ENCODE measurements at regions not wholly inside any gene's neighbourhood (a gene's known extent, or its start where the extent isn't known, plus 50 kb on each side); places are given as distances from the start of the nearest gene placed in this dataset.

DNA sequence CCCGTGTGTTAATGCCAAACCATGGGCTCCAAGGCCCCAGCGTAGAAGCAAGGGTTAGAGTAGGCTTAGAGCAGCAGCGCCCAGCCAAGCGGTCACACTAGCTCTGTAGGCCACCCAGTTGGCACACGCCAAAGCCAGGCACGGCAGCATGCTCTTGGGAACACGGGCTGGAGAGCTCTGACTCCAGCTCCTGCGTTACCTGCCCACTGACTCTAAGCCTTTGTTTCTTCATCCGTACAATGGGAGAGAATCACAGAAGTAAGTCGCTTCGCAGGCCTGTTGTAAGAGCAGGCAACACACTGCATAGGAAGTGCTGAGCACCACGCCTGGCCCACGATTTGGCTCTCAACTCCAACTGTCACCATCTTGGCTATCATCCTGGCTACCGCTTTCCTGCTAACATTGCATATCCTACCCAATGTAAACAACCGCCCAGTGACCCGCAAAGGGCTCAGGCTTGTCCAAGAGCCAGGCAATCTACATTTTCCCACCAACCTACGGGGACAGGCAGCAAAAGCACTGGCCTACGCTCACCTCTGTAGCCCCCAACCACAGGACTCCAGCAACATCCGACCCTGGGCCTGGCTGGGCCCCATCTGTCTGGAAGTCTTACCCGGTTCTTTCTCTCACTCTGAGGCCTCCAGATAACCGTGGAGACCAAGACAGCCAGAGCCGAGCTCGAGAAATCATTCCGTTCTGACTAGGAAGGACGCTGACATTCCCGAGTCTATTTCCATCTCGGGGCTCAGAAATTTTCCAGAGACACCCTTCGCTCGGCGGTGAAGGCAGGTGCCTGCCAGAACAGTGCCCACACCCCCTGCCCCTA is 91.5 kb upstream of the ZNF507 start:
- ChIA-PET POLR2A (no interaction called here), CTCF (no interaction called here)
- TF ChIP-seq, protein P1, sequence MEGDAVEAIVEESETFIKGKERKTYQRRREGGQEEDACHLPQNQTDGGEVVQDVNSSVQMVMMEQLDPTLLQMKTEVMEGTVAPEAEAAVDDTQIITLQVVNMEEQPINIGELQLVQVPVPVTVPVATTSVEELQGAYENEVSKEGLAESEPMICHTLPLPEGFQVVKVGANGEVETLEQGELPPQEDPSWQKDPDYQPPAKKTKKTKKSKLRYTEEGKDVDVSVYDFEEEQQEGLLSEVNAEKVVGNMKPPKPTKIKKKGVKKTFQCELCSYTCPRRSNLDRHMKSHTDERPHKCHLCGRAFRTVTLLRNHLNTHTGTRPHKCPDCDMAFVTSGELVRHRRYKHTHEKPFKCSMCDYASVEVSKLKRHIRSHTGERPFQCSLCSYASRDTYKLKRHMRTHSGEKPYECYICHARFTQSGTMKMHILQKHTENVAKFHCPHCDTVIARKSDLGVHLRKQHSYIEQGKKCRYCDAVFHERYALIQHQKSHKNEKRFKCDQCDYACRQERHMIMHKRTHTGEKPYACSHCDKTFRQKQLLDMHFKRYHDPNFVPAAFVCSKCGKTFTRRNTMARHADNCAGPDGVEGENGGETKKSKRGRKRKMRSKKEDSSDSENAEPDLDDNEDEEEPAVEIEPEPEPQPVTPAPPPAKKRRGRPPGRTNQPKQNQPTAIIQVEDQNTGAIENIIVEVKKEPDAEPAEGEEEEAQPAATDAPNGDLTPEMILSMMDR (IDR thresholded peaks at IDR 0.05; ENCODE audit: low read depth, low read length), result no peak
- H3K9me3 ChIP-seq (ENCODE audit: control insufficient read depth, insufficient read depth, low read length), result no peaks in the 10 kb centered on the region; the same call in 1 of the 2 replicates
- H3K27me3 ChIP-seq (ENCODE audit: control insufficient read depth, insufficient read depth, low read length), result no peaks in the 10 kb centered on the region
- no peak overlapping the region for H3K4me3 ChIP-seq (ENCODE audit: low read depth, low read length)
- no peak for DNase-seq (ENCODE audit: low read depth, low spot score)
- no peak overlapping the region for H3K27ac ChIP-seq (ENCODE audit: low read depth, low read length)

DNA sequence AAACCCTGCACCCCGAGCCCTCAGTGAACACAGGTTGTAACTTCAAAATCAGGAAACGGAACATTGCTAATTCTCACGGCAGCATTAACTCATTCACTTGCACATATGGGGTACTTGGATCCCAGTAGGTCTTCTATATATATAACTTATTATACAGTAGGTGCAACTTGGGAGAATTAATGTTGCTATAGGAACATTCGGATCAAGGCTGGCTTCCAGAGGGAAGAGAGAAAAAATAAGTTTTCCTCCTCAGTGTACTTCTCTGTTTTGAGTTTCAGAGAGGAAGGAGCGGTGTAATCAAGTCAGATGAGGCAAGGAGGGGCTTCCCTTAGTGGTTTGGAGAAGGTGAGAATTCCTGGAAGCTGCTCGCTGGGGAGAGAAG is 90.9 kb upstream of the ZNF507 start:
- ChIA-PET POLR2A (no interaction called here), CTCF (interaction anchor here (1.0 kb wide), 1 partner anchor 30 kb away, joined by 3 read pairs; no protein-coding TSS in a partner anchor)
- Histone ChIP-seq H3K9me3 (ENCODE audit: control insufficient read depth, insufficient read depth, low read length) (no peaks in the 10 kb centered on the region; the same call in 1 of the 2 replicates), H3K4me3 (ENCODE audit: low read depth, low read length) (no peak overlapping the region), H3K27me3 (ENCODE audit: control insufficient read depth, insufficient read depth, low read length) (no peaks in the 10 kb centered on the region), H3K27ac (ENCODE audit: low read depth, low read length) (no peak overlapping the region)
- no peak for DNase-seq (ENCODE audit: low read depth, low spot score)
- TF ChIP-seq, protein P1 (IDR thresholded peaks at IDR 0.05; ENCODE audit: low read depth, low read length), result no peak

DNA sequence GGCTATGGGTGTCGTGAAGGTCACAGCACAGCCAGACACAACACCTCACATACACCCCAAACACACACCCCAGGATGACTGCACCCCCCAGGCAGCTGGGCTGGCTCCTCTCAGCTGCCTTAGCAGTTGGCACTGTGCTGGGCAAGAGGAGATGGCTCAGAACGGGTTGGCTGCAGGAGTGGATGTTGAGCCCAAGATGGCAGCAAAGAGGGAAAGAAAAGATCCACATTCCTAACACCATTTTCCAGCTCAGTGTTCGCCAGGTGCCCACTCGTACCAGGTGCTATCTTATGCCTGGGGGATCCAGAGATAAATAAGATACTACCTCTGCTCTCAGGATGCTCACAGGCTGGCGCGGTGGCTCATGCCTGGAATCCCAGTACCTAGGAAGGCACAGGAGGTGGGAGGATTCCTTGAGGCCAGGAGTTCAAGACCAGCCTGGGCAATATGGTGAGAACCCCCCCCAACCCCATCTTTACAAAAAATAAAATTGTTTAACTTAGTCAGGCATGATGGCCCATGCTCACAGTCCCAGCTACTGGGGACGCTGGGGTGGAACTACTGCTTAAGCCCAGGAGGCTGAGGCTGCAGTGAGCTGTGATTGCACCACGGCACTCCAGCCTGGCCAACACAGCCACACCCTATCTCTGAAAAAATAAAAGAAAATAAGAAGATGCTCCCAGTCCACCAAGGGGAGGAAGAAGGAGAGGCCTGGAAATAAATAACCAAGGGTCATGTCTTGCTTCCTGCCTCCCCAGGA is 89.7 kb upstream of the ZNF507 start:
- TF ChIP-seq, protein P1 (IDR thresholded peaks at IDR 0.05; ENCODE audit: low read depth, low read length), result no peak
- Histone ChIP-seq H3K4me3 (ENCODE audit: low read depth, low read length) (no peak overlapping the region), H3K27me3 (ENCODE audit: control insufficient read depth, insufficient read depth, low read length) (no peaks in the 10 kb centered on the region), H3K9me3 (ENCODE audit: control insufficient read depth, insufficient read depth, low read length) (no peaks in the 10 kb centered on the region; the same call in 1 of the 2 replicates), H3K27ac (ENCODE audit: low read depth, low read length) (no peak overlapping the region)
- DNase-seq (ENCODE audit: low read depth, low spot score), result no peak
- CTCF ChIA-PET, result interaction anchor here (1.0 kb wide), 1 partner anchor 31 kb away, joined by 3 read pairs; no protein-coding TSS in a partner anchor
- POLR2A ChIA-PET, result no interaction called here

DNA sequence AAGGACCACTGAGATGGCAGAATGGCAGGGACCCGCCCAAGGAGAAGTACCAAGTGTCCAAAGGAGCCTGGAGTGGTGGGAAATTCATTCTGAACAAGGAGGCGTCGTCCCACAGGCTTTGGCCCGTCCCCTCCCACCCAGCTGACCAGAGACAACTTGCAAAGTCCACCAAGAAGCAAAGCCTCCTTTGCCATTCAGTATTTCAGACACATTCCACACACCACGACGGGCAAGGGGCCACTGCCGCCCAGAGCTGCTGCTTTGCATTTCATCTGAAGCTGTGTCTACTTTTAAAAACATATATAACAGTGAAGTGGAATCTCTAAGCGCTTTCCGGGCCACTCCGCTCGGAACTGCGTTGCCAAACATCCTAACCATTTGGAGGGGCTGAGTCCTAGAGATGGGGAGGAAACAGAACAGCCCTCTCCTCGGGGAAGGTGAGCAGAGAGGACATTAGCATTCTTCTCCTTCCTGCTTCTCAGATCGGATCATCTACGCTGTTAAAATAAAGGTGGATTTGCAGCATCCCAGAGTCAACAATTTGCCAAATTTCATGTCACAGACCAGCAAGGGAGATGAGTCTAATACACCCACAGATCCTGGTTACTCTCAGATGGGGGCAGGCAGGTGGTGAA is 89.0 kb upstream of the ZNF507 start:
- CTCF ChIA-PET, result no interaction called here
- POLR2A ChIA-PET, result no interaction called here
- no peak for DNase-seq (ENCODE audit: low read depth, low spot score)
- Histone ChIP-seq H3K4me3 (ENCODE audit: low read depth, low read length) (no peak overlapping the region), H3K27ac (ENCODE audit: low read depth, low read length) (no peak overlapping the region), H3K27me3 (ENCODE audit: control insufficient read depth, insufficient read depth, low read length) (no peaks in the 10 kb centered on the region), H3K9me3 (ENCODE audit: control insufficient read depth, insufficient read depth, low read length) (no peaks in the 10 kb centered on the region; the same call in 1 of the 2 replicates)
- TF ChIP-seq, protein P1 (IDR thresholded peaks at IDR 0.05; ENCODE audit: low read depth, low read length), result no peak

All from AG04450 (cell line).